Esophagus (tissue), 2 donors: ENCODE measurements at regions not wholly inside any gene's neighbourhood (a gene's known extent, or its start where the extent isn't known, plus 50 kb on each side); places are given as distances from the start of the nearest gene placed in this dataset.

ENCODE experiments used
- H3K27ac ChIP-seq, 2 donors: one replicate each; pipeline ENCODE4 v1.5.1; 2013; ENCODE audit warnings: low read depth in 2 of 2, mild to moderate bottlenecking in 2 of 2, inconsistent platforms in 1 of 2, low read length in 1 of 2, moderate library complexity in 1 of 2
- H3K27me3 ChIP-seq, 2 donors: one replicate each; pipeline ENCODE4 v1.6.1; 2013; ENCODE audit warnings: low read length in 2 of 2, control low read depth in 1 of 2, mild to moderate bottlenecking in 1 of 2; ENCODE audit not compliant: insufficient read depth in 2 of 2, control insufficient read depth in 1 of 2
- H3K36me3 ChIP-seq, 2 donors: one replicate each; pipeline ENCODE4 v1.6.1; 2013; ENCODE audit warnings: low read length in 1 of 2; ENCODE audit not compliant: control insufficient read depth in 2 of 2, insufficient read depth in 2 of 2
- H3K4me1 ChIP-seq, 2 donors: one replicate each; pipeline ENCODE4 v1.6.1; 2013; ENCODE audit warnings: low read length in 1 of 2; ENCODE audit not compliant: control insufficient read depth in 2 of 2, insufficient read depth in 2 of 2
- H3K4me3 ChIP-seq, 2 donors: one replicate each; pipeline ENCODE4 v1.5.1; 2013; ENCODE audit warnings: low read length in 2 of 2, mild to moderate bottlenecking in 2 of 2, low read depth in 1 of 2, moderate library complexity in 1 of 2
- H3K9me3 ChIP-seq, 2 donors: one replicate each; pipeline ENCODE4 v1.6.1; 2013; ENCODE audit warnings: mild to moderate bottlenecking in 2 of 2, low read depth in 1 of 2, low read length in 1 of 2, moderate library complexity in 1 of 2; ENCODE audit not compliant: control insufficient read depth in 2 of 2, insufficient read depth in 1 of 2
- WGBS, 2 donors: extraction: QIAGEN DNeasy Blood & Tissue Kit; methylation state at CpG; one replicate each; pipeline ENCODE4 v1.1.7; 2013; 5-methylcytosine and 5-hydroxymethylcytosine counted together
- donor health status: healthy with polysubstance abuse.
- donor health status: Bipolar disorder and iron deficiency.

DNA sequence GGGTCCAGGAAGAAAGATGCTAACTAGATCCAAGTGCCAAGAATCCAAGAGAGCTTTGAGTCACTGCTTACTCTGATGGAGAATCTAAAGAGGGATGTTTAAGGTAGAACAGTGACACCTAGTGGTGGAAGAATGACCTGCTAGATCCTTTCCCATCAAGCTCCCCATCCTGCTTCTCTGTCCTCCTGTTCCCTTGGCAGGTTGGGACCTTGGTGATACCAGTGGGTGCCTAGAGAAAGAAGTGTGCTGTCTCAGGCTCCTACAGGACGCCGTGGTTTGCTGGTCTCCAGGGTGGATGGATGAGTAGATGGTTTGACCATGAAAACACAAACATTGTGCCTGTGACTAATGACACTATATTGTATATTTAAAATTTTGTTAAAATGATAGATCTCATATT lies 383.7 kb downstream of the TMEM135 start:
- H3K9me3 ChIP-seq, result no peaks in the 10 kb centered on the region
- no peaks in the 10 kb centered on the region for H3K4me1 ChIP-seq
- H3K4me3 ChIP-seq, result no peak overlapping the region
- H3K27me3 ChIP-seq, result no peaks in the 10 kb centered on the region
- no peak overlapping the region for H3K27ac ChIP-seq
- 19 to 33% methylated on average over 2 of the region's 2 CpGs for WGBS, 2 donors
- H3K36me3 ChIP-seq, result no peaks in the 10 kb centered on the region

DNA sequence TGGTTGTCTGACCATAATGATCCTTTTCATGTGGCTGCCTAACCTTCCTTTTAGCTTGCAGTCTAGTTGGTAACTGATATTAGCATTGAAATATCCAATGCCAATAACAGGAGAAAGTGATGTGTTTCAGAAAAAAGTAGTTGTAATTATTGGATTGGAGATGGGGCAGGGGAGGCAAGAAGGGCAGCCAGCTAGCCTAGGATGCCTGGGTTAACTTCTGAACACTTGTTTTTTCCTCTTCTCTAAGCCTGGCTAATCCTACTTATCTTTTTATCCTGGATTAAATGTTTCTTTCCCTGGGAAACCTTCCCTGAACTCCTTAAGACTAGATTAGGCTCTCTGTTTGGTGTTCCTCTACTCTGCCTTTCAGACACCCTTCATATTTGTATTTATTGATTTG lies 380.2 kb downstream of the TMEM135 start:
- Histone ChIP-seq H3K4me1 (no peaks in the 10 kb centered on the region), H3K4me3 (no peak overlapping the region), H3K27ac (no peak overlapping the region), H3K27me3 (no peaks in the 10 kb centered on the region), H3K9me3 (no peaks in the 10 kb centered on the region), H3K36me3 (no peaks in the 10 kb centered on the region)

DNA sequence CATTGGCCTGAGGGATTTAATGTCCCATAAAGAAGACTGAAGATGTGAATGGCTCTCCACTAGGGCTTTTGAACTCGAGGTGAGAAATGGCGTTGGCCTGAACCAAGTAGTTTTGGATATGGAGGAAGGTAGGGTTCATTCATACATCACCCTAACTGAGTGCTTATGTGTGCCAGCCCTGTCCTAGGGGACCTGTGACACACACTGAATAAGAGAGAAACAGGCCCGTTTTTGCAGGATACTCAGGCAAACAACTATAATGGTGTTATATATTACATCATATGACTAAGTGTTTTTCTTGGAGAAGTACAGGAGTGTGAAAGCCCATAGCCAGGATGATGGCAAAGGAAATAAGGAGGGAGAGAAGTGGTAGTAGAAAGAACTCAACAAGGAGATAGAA lies 368.1 kb downstream of the TMEM135 start:
- 77 to 79% methylated on average over 3 of the region's 3 CpGs for WGBS, 2 donors
- H3K36me3 ChIP-seq, result no peaks in the 10 kb centered on the region
- no peaks in the 10 kb centered on the region for H3K27me3 ChIP-seq
- H3K9me3 ChIP-seq, result no peaks in the 10 kb centered on the region
- no peak overlapping the region for H3K4me3 ChIP-seq
- H3K27ac ChIP-seq, result no peak overlapping the region
- H3K4me1 ChIP-seq, result no peaks in the 10 kb centered on the region

DNA sequence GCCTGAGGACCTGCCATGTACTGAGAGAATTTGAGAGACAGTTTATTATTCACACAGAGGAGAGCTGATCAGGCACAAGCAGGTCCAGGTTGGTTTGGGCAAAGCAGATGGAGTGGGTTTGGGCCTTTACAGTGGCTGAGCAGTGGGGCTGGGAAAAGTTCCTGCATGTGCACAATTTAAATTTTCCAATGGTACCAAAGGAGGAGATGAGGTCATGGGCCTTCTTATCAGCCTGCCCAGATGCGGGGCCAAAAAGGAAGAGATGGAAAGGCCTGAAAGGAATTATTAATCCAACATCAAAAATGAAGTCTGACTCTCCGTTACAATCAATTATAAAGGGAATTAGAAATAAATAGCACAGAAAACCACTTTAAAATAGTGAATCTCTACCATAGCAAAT lies 367.6 kb downstream of the TMEM135 start:
- H3K36me3 ChIP-seq, result no peaks in the 10 kb centered on the region
- no peaks in the 10 kb centered on the region for H3K27me3 ChIP-seq
- H3K27ac ChIP-seq, result no peak overlapping the region
- H3K4me1 ChIP-seq, result no peaks in the 10 kb centered on the region
- H3K9me3 ChIP-seq, result no peaks in the 10 kb centered on the region
- 71 to 84% methylated on average over 2 of the region's 2 CpGs for WGBS, 2 donors
- no peak overlapping the region for H3K4me3 ChIP-seq

DNA sequence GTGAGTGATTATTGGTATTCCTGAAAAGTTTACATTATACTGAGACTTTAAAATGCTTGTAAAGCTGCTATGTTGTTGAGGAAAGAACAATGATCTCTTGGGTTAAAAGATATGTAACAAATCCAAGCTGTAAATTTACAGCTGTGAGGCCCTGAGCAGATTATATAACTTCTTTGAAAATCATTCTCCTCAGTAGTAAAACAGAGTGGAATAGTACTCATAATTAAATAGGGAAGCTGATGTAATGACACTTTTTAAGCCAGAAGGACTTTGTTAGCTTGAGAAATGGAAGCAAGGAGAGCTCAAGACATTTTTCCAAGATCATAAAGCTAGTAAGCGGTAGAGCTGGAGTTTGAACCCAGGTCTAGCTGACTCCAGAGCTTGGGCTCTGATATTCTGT lies 363.9 kb downstream of the TMEM135 start:
- Histone ChIP-seq H3K27ac (no peak overlapping the region), H3K4me1 (no peaks in the 10 kb centered on the region), H3K4me3 (no peak overlapping the region), H3K27me3 (no peaks in the 10 kb centered on the region), H3K36me3 (no peaks in the 10 kb centered on the region), H3K9me3 (no peaks in the 10 kb centered on the region)
- WGBS, 2 donors, result 85 to 87% methylated on average over 1 of the region's 1 CpG

DNA sequence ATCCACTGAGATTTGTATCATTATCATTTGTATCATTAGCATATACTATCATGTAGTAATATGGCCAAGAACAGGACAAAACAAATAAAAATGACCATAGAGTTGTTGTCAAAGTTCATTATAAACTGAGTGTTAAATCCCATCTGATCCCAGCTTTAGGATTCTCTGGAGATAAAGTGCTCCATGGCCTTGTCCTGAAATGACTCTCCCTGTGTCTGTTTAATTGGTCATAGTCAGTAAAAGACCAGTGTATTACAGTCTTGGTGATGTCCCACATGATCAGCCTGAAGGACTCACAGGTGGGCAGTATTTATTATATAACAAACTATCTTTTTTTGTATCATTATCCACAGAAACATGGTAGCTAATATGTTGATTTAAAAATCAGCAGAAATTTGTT lies 361.6 kb downstream of the TMEM135 start:
- Histone ChIP-seq H3K4me1 (no peaks in the 10 kb centered on the region), H3K27me3 (no peaks in the 10 kb centered on the region), H3K9me3 (no peaks in the 10 kb centered on the region), H3K4me3 (no peak overlapping the region), H3K36me3 (no peaks in the 10 kb centered on the region), H3K27ac (no peak overlapping the region)

DNA sequence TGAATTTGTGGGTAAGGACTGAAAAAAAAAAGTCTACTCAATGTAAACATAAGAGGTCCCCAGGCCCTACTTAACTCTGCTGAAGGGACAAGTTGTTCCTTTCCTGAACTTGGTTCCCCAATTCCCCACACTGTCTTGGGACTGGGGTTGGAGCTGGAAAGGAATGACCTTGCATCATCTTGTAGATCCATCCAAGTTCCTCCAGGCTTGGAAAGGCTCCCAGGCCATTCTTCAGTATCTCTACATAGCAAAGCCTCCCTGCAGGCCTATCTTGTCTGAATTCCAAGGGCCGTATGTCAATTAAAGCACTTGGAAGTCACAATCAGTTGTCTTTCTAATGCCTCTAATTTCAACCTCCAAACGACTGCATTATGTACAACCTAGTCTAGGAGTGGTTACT lies 361.2 kb downstream of the TMEM135 start:
- Histone ChIP-seq H3K27ac (no peak overlapping the region), H3K36me3 (no peaks in the 10 kb centered on the region), H3K27me3 (no peaks in the 10 kb centered on the region), H3K4me1 (no peaks in the 10 kb centered on the region), H3K4me3 (no peak overlapping the region), H3K9me3 (no peaks in the 10 kb centered on the region)
- WGBS, 2 donors, result 43 to 48% methylated on average over 2 of the region's 2 CpGs

DNA sequence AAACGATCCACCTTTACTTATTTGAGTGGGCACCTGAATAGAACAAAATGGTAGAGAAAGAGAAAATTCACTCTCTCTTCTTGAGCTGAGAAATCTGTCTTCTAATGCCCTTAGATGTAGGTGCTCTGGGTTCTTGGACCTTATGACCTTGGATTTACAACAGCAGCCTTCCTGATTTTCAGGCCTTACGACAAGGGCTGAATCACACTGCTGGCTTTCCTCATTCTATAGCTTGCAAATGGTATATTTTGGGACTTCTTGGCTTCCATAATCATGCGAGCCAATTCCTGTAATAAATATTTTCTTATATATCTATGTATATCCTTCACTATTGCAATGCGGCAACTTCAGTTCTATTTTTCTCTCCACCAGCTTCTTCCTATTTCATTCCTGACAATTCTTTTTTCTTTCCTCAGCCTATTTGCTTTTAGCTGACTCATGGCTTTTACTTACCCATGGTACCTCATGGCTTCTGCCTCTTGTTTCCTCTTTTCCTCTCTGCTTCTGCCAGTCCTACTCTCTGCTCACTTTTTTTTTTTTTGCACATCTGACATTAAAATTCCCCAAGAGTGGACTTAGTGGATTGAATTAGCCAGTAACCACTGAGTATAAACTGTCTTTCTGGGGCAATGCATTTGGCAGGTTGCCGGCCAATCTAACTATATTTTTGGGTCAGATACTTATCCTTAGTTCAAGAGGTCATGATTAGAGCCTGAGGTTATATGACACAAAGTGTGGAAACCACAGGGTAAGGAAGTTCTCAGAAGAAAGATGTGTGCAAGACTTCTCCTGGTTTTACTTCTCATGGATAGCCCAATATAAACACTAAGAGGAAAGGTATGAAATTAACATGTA lies 359.5 kb downstream of the TMEM135 start:
- Histone ChIP-seq H3K9me3 (no peaks in the 10 kb centered on the region), H3K27me3 (no peaks in the 10 kb centered on the region)
- 73 to 83% methylated on average over 5 of the region's 5 CpGs for WGBS, 2 donors

DNA sequence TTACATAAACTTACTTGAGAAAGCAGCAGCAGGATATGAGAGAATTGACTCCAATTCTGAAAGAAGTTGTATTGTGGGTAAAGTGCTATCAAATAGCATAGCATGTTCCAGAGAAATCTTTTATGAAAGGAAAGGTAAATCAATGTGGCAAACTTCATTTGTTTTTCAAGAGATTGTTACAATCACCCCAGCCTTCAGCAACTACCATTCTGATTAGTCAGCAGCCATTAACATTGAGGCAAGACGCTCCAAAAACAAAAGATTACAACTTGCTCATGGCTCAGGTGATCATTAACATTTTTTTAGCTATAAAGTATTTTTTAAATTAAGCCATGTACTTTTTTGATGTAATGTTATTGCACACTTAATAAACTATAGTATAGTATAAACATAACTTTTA lies 357.2 kb downstream of the TMEM135 start:
- Histone ChIP-seq H3K9me3 (no peaks in the 10 kb centered on the region), H3K27ac (no peak overlapping the region), H3K27me3 (no peaks in the 10 kb centered on the region), H3K4me1 (no peaks in the 10 kb centered on the region), H3K4me3 (no peak overlapping the region), H3K36me3 (no peaks in the 10 kb centered on the region)
- WGBS, 2 donors, result 79 to 83% methylated on average over 1 of the region's 1 CpG

More for the DNA sequence above, 359.5 kb downstream of the TMEM135 start:
- H3K4me1 ChIP-seq, result no peaks in the 10 kb centered on the region
- no peaks in the 10 kb centered on the region for H3K36me3 ChIP-seq
- no peak overlapping the region for H3K27ac ChIP-seq
- H3K4me3 ChIP-seq, result no peak overlapping the region

DNA sequence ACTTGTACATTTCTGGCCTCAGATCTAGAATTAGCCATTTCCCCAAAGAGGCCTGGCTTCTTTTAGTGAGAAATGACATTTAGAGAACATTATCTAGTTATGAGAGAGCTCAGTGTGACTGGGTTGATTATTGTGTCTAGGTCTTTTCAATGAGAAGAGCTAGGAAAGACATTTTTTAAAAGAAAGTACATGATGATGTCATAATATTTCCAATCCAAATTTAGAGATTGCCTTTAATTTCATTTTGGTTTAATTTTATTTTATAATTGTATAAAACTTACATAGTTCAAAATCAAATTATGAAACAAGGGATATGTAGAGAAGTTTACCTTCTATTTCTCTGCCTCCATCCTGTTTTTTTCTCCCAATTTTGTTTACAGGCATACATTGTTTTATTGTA lies 354.9 kb downstream of the TMEM135 start:
- Histone ChIP-seq H3K27ac (no peak overlapping the region), H3K9me3 (no peaks in the 10 kb centered on the region), H3K36me3 (no peaks in the 10 kb centered on the region), H3K4me3 (no peak overlapping the region), H3K4me1 (no peaks in the 10 kb centered on the region), H3K27me3 (no peaks in the 10 kb centered on the region)
